ENCODE measurements at regions not wholly inside any gene's neighbourhood (a gene's known extent, or its start where the extent isn't known, plus 50 kb on each side); places are given as distances from the start of the nearest gene placed in this dataset.

- Histone ChIP-seq H3K27me3 (ENCODE audit: insufficient read depth, low read length) (peaks cover 43% of the 10 kb centered on the region), H3K9me2 (ENCODE audit: insufficient read depth) (no peaks in the 10 kb centered on the region), H3K4me2 (ENCODE audit: low read length) (no peak overlapping the region), H3K9ac (ENCODE audit: low read length) (no peak overlapping the region), H2AFZ (ENCODE audit: low read depth, low read length, poor library complexity, severe bottlenecking) (no peak overlapping the region), H3K79me2 (ENCODE audit: insufficient read depth, low read length) (no peaks in the 10 kb centered on the region), H3K27ac (ENCODE audit: low read depth, low read length) (no peak overlapping the region), H4K20me1 (ENCODE audit: insufficient read depth) (no peaks in the 10 kb centered on the region), H3K4me3 (replicated peaks in 1 of 2; ENCODE audit: low read depth in 1 of 2, low read length in 2 of 2) (no peak overlapping the region), H3K36me3 (ENCODE audit: control insufficient read depth in 1 of 2, insufficient read depth in 2 of 2, low read length in 2 of 2) (no peaks in the 10 kb centered on the region), H3K9me3 (ENCODE audit: control insufficient read depth in 1 of 2, insufficient read depth in 1 of 2, low read depth in 1 of 2, low read length in 2 of 2) (no peaks in the 10 kb centered on the region), H3K4me1 (ENCODE audit: control insufficient read depth in 1 of 2, insufficient read depth in 2 of 2, low read length in 2 of 2) (no peaks in the 10 kb centered on the region)
- POLR2A ChIA-PET = no interaction called here
- no peak for DNase-seq (ENCODE audit: low read depth, low spot score)
- no peak for TF ChIP-seq ELF1 (IDR thresholded peaks at IDR 0.05; ENCODE audit: borderline replicate concordance, low read depth)
- TF ChIP-seq SP1 (IDR thresholded peaks at IDR 0.05; ENCODE audit: low read depth) = no peak
- TF ChIP-seq POLR2A (IDR thresholded peaks at IDR 0.05; ENCODE audit: borderline replicate concordance, extremely low read depth, insufficient read depth, insufficient read length) = no peak
- no peak for TF ChIP-seq ATF3 (IDR thresholded peaks at IDR 0.05)
- no peak for TF ChIP-seq MAX (IDR thresholded peaks at IDR 0.05)
- TF ChIP-seq RAD21 (IDR thresholded peaks at IDR 0.05; ENCODE audit: low read depth) = no peak
- no peak for TF ChIP-seq SIN3A (IDR thresholded peaks at IDR 0.05; ENCODE audit: low read depth)
- no peak for TF ChIP-seq REST (IDR thresholded peaks at IDR 0.05; ENCODE audit: low read depth)
- no peak for TF ChIP-seq EZH2 (IDR thresholded peaks at IDR 0.05)
- no peak for TF ChIP-seq ZBTB33 (IDR thresholded peaks at IDR 0.05; ENCODE audit: extremely low read depth, insufficient replicate concordance, low read length)
- no peak for TF ChIP-seq POLR2AphosphoS5 (IDR thresholded peaks at IDR 0.05; ENCODE audit: low read depth, low read length)
- TF ChIP-seq JUND (IDR thresholded peaks at IDR 0.05) = no peak
- TF ChIP-seq ZFX (IDR thresholded peaks at IDR 0.05) = no peak
- BruUV-seq (replicated peaks) = no TSS peak
- CTCF ChIA-PET = interaction anchor here (0.9 kb wide), 1 partner anchor 301 kb away, joined by 3 read pairs; no protein-coding TSS in a partner anchor
- RAD21 ChIA-PET (ENCODE audit: low non-redundant PET in 1 of 2, low total read pairs in 2 of 2, uncharacterized antibody in 2 of 2, unreplicated experiment in 2 of 2) = no interaction called here
- intact Hi-C loops (cut with micrococcal nuclease) = loop anchor here (5.0 to 10.0 kb wide), 3 partner anchors 177 to 369 kb away; no protein-coding TSS in a partner anchor
- ATAC-seq = no peak
These were observed 153.9 kb upstream of the NFIB start for GRCh38 chr9:14467675-14468374.

All from HCT116 (cell line).